Esophagus squamous epithelium (tissue), 5 donors: ENCODE measurements at regions not wholly inside any gene's neighbourhood (a gene's known extent, or its start where the extent isn't known, plus 50 kb on each side); places are given as distances from the start of the nearest gene placed in this dataset.

Experiments used
- DNase-seq: peaks from one replicate; lab custom pipeline; 2025; lab: John Stamatoyannopoulos, UW
- H3K27ac ChIP-seq, 4 donors: fragments of 200-600 bp; sonication (generic); one replicate each; pipeline ENCODE4 v1.5.1; 2016 to 2019; ENCODE audit warnings: mild to moderate bottlenecking in 1 of 4
- H3K27me3 ChIP-seq, 4 donors: fragments of 200-600 bp; sonication (generic); 1 replicate in 3 of 4; 2 replicates in 1 of 4; pipeline versions ENCODE4 v1.5.1 to v1.6.0; 2017 to 2021; ENCODE audit warnings: antibody characterized with exemption in 1 of 4
- H3K36me3 ChIP-seq, 3 donors: fragments of 200-600 bp; sonication (generic); one replicate each; pipeline ENCODE4 v1.5.1; 2016 to 2019
- H3K4me1 ChIP-seq, 3 donors: fragments of 200-600 bp; sonication (generic); one replicate each; pipeline ENCODE4 v1.5.1; 2017 to 2019
- H3K4me3 ChIP-seq, 4 donors: fragments of 200-600 bp; sonication (generic); 1 replicate in 3 of 4; 2 replicates in 1 of 4; pipeline ENCODE4 v1.5.1; 2016 to 2019; ENCODE audit warnings: mild to moderate bottlenecking in 2 of 4, moderate library complexity in 1 of 4
- H3K9me3 ChIP-seq, 3 donors: fragments of 200-600 bp; sonication (generic); one replicate each; pipeline ENCODE4 v1.5.1; 2016 to 2019
- CTCF ChIP-seq, 6 experiments: fragments of 450-650 bp in 4 of 6; fragments of 200-600 bp in 2 of 6; sonication (generic) in 2 of 6; IDR thresholded peaks; one replicate each; pipeline ENCODE4 v1.5.1; 2016 to 2019; ENCODE audit warnings: antibody characterized with exemption in 6 of 6, mild to moderate bottlenecking in 4 of 6, moderate library complexity in 4 of 6
- POLR2A ChIP-seq, 4 donors: fragments of 450-650 bp; IDR thresholded peaks; one replicate each; pipeline ENCODE4 v1.6.1; 2017; ENCODE audit warnings: antibody characterized with exemption in 4 of 4, mild to moderate bottlenecking in 4 of 4, moderate library complexity in 3 of 4
- WGBS, 2 donors: methylation state at CpG; one replicate each; pipeline ENCODE4 v1.1.5; 2018; 5-methylcytosine and 5-hydroxymethylcytosine counted together
- intact Hi-C: fragments of 100-400 bp; cut with DNase I; formaldehyde crosslinking; loops from one replicate; pipeline ENCODE4 v1.15.0; 2022
- donor health status: DM: yes; HTN: yes; CAD: no.

GRCh38 chr1:147849098-147849895, 53.3 kb upstream of the GJA8 start:
- Histone ChIP-seq H3K4me3 (no peak overlapping the region), H3K36me3 (no peaks in the 10 kb centered on the region), H3K27ac (no peak overlapping the region), H3K27me3 (peaks cover 0 to 3% (median 0%) of the 10 kb centered on the region in 4 donors), H3K4me1 (no peaks in the 10 kb centered on the region), H3K9me3 (no peaks in the 10 kb centered on the region)
- no peak for DNase-seq
- TF ChIP-seq CTCF (IDR thresholded peaks at IDR 0.05) (no peak), POLR2A (IDR thresholded peaks at IDR 0.05) (no peak)
- intact Hi-C loops = no loop called here
- 52 to 63% methylated on average over 4 of the region's 4 CpGs for WGBS, 2 donors

DNA sequence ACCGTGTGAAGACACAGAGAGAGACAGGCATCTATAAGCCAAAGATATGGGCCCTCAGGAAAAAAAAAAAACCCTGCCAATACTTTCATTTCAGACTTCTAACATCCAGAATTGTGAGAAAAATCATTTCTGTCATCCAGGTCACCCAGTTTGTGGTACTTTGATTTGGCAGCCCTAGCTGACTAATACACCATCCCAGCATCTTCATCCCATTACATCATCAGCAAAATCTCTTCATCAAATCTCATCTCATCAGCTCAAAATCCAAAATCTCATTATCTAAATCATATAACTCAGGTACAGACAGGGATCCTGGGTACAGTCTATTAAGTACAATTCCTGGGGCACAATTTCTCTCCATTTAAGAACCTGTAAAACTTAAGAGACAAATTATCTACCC, 51.9 kb upstream of the GJA8 start:
- DNase-seq = no peak
- Histone ChIP-seq H3K9me3 (no peaks in the 10 kb centered on the region), H3K4me3 (no peak overlapping the region), H3K4me1 (no peaks in the 10 kb centered on the region), H3K36me3 (no peaks in the 10 kb centered on the region), H3K27me3 (peaks cover 0 to 17% (median 0%) of the 10 kb centered on the region in 4 donors), H3K27ac (no peak overlapping the region)
- no peak for TF ChIP-seq POLR2A (IDR thresholded peaks at IDR 0.05)
- no peak for TF ChIP-seq CTCF (IDR thresholded peaks at IDR 0.05)
- intact Hi-C loops = no loop called here
- 77 to 89% methylated on average over 1 of the region's 1 CpG for WGBS, 2 donors

- TF ChIP-seq POLR2A (IDR thresholded peaks at IDR 0.05) (no peak), CTCF (IDR thresholded peaks at IDR 0.05) (peak in 1 of 6 experiments; percentile 4)
- Histone ChIP-seq H3K4me1 (no peaks in the 10 kb centered on the region), H3K36me3 (no peaks in the 10 kb centered on the region), H3K27me3 (peaks cover 0 to 17% (median 0%) of the 10 kb centered on the region in 4 donors), H3K9me3 (no peaks in the 10 kb centered on the region), H3K27ac (no peak overlapping the region), H3K4me3 (no peak overlapping the region)
- DNase-seq = no peak
- 68 to 76% methylated on average over 2 of the region's 2 CpGs for WGBS, 2 donors
- intact Hi-C loops = no loop called here
Measured at GRCh38 chr1:147851149-147851548, 51.4 kb upstream of the GJA8 start.

DNA sequence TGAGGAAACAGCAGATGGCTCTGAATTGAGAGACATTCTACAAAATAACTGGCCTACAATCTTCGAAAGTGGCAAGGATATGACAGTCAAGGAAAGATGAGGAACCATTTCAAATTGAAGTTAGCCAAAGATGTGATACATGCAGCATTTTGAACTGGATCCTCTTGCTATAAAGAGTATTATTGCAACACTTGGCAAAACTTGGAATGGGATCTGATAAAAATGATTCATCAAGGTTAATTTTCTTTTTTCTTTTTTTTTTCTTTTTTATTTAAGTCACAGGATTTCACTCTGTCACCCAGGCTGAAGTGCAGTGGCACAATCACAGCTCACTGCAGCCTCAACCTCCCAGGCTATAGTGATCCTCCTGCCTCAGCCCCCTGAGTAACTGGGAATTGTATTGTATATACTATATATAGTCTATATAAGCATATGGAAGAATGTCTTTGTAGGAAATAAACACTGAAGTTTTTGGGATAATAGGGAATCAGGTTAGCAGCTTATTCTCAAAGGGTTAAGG, 49.8 kb upstream of the GJA8 start:
- WGBS, 2 donors = 46 to 84% methylated on average over 1 of the region's 1 CpG
- DNase-seq = no peak
- Histone ChIP-seq H3K36me3 (no peaks in the 10 kb centered on the region), H3K27ac (no peak overlapping the region), H3K4me3 (no peak overlapping the region), H3K27me3 (peaks cover 0 to 17% (median 0%) of the 10 kb centered on the region in 4 donors), H3K9me3 (no peaks in the 10 kb centered on the region), H3K4me1 (no peaks in the 10 kb centered on the region)
- TF ChIP-seq CTCF (IDR thresholded peaks at IDR 0.05) (no peak), POLR2A (IDR thresholded peaks at IDR 0.05) (no peak)
- intact Hi-C loops = no loop called here
